Ovary (tissue), 3 donors: ENCODE measurements at regions not wholly inside any gene's neighbourhood (a gene's known extent, or its start where the extent isn't known, plus 50 kb on each side); places are given as distances from the start of the nearest gene placed in this dataset.

Experiments used
- EP300 ChIP-seq: sonication (generic); formaldehyde crosslinking; IDR thresholded peaks from one replicate; pipeline ENCODE4 v1.6.1; 2017; ENCODE audit warnings: antibody characterized with exemption
- POLR2A ChIP-seq: fragments of 450-650 bp; IDR thresholded peaks from one replicate; pipeline ENCODE4 v1.6.1; 2017; ENCODE audit warnings: antibody characterized with exemption, mild to moderate bottlenecking, moderate library complexity
- TF ChIP-seq, protein P1 (sequence below), 3 donors: fragments of 450-650 bp in 2 of 3; fragments of 200-600 bp in 1 of 3; IDR thresholded peaks; one replicate each; pipeline versions ENCODE4 v1.5.1 to v1.8.0; 2016 to 2022; ENCODE audit warnings: antibody characterized with exemption in 3 of 3, mild to moderate bottlenecking in 1 of 3
- donor health status: DM: no; HTN: no; CAD: no.

DNA sequence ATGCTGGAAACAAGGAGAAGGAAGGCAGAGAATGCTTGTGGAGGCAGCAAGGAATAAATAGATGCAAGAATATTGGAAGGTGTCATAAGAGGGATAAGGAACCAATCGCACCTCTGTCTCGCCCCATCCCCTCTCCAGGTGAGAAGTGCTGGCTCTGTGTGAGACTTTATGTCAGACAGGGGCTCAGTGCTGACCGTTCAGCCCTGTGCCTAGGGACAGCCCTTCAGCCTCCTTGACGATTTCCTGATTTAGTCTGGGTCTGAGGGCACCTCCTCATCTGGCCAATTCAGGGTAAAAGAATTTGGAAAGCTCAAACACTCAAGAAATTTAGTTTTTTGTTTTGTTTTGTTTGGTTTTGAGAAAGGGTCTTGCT lies 54.9 kb downstream of the FAM241B start:
- TF ChIP-seq, protein P1, sequence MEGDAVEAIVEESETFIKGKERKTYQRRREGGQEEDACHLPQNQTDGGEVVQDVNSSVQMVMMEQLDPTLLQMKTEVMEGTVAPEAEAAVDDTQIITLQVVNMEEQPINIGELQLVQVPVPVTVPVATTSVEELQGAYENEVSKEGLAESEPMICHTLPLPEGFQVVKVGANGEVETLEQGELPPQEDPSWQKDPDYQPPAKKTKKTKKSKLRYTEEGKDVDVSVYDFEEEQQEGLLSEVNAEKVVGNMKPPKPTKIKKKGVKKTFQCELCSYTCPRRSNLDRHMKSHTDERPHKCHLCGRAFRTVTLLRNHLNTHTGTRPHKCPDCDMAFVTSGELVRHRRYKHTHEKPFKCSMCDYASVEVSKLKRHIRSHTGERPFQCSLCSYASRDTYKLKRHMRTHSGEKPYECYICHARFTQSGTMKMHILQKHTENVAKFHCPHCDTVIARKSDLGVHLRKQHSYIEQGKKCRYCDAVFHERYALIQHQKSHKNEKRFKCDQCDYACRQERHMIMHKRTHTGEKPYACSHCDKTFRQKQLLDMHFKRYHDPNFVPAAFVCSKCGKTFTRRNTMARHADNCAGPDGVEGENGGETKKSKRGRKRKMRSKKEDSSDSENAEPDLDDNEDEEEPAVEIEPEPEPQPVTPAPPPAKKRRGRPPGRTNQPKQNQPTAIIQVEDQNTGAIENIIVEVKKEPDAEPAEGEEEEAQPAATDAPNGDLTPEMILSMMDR (IDR thresholded peaks at IDR 0.05): no peak
- TF ChIP-seq POLR2A: no peak
- TF ChIP-seq EP300: no peak
